K562 (cell line): ENCODE measurements at regions not wholly inside any gene's neighbourhood (a gene's known extent, or its start where the extent isn't known, plus 50 kb on each side); places are given as distances from the start of the nearest gene placed in this dataset.

Experiments used
- CHD2 ChIP-seq: IDR thresholded peaks from 2 replicates; pipeline ENCODE4 v1.6.1; 2011; ENCODE audit warnings: low read depth, low read length
- FOXA1 ChIP-seq: fragments of 450-650 bp; IDR thresholded peaks from 2 replicates; pipeline ENCODE4 v1.6.1; 2016; ENCODE audit warnings: mild to moderate bottlenecking, borderline replicate concordance
- MEF2A ChIP-seq: IDR thresholded peaks from 2 replicates; pipeline ENCODE4 v1.6.1; 2011; ENCODE audit warnings: low read depth, mild to moderate bottlenecking, low read length, moderate library complexity; ENCODE audit not compliant: control insufficient read depth
- NFYB ChIP-seq: IDR thresholded peaks from 2 replicates; pipeline ENCODE4 v1.6.1; 2011; ENCODE audit warnings: mild to moderate bottlenecking, moderate library complexity; ENCODE audit not compliant: insufficient read length; ENCODE audit errors: extremely low read depth
- POLR3A ChIP-seq: IDR thresholded peaks from 2 replicates; pipeline ENCODE4 v1.6.1; 2011; ENCODE audit warnings: borderline replicate concordance, mild to moderate bottlenecking, moderate library complexity; ENCODE audit not compliant: insufficient read length, insufficient read depth; ENCODE audit errors: extremely low read depth
- RAD21 ChIP-seq, 2 experiments: fragments of 250-450 bp in 1 of 2; fragments of 450-650 bp in 1 of 2; sonication (Bioruptor Pico) in 1 of 2; formaldehyde crosslinking in 1 of 2; IDR thresholded peaks in 1 of 2; conservative IDR thresholded peaks in 1 of 2; 2 replicates each; pipeline versions ENCODE4 v1.4.0 to v1.8.0; 2020 to 2022; ENCODE audit warnings: mild to moderate bottlenecking in 2 of 2, moderate library complexity in 1 of 2
- SIX5 ChIP-seq, 2 experiments: IDR thresholded peaks; 2 replicates each; pipeline ENCODE4 v1.6.1; 2011; ENCODE audit warnings: low read length in 2 of 2, borderline replicate concordance in 1 of 2, low read depth in 1 of 2, mild to moderate bottlenecking in 1 of 2, moderate library complexity in 1 of 2; ENCODE audit not compliant: insufficient read depth in 1 of 2
- YY1 ChIP-seq, 3 experiments: IDR thresholded peaks; 2 replicates each; pipeline ENCODE4 v1.6.1; 2011; ENCODE audit warnings: low read length in 2 of 3, mild to moderate bottlenecking in 2 of 3, moderate library complexity in 2 of 3, borderline replicate concordance in 1 of 3, control low read depth in 1 of 3, low read depth in 1 of 3; ENCODE audit not compliant: insufficient read depth in 3 of 3, insufficient replicate concordance in 2 of 3, control insufficient read depth in 1 of 3, insufficient read length in 1 of 3; ENCODE audit errors: extremely low read depth in 1 of 3
- ZSCAN29 ChIP-seq: fragments of 450-650 bp; IDR thresholded peaks from 2 replicates; pipeline ENCODE4 v1.6.1; 2017
- TF ChIP-seq, protein P1 (sequence below), 3 experiments: IDR thresholded peaks in 2 of 3; conservative IDR thresholded peaks in 1 of 3; 2 replicates each; pipeline ENCODE4 v1.5.1; 2011 to 2012; ENCODE audit warnings: low read length in 3 of 3, mild to moderate bottlenecking in 3 of 3, control low read depth in 2 of 3, improper control_type of control experiment in 1 of 3, inconsistent platforms in 1 of 3, low read depth in 1 of 3, mixed read lengths in 1 of 3, moderate library complexity in 1 of 3; ENCODE audit not compliant: insufficient read depth in 2 of 3
- TF ChIP-seq, protein P2 (sequence below): sonication (generic); formaldehyde crosslinking; IDR thresholded peaks from 2 replicates; pipeline ENCODE4 v1.8.0; 2022; ENCODE audit warnings: missing genetic modification reagents, mild to moderate bottlenecking, moderate library complexity, borderline replicate concordance
- TF ChIP-seq, protein P3 (sequence below): fragments of 450-650 bp; conservative IDR thresholded peaks from 2 replicates; pipeline ENCODE4 v1.6.1; 2016; ENCODE audit warnings: missing genetic modification characterization, low read depth, mild to moderate bottlenecking, missing compliant biosample characterization, moderate library complexity
- TF ChIP-seq, protein P4 (sequence below): sonication (generic); formaldehyde crosslinking; IDR thresholded peaks from 2 replicates; pipeline ENCODE4 v1.8.1; 2023; ENCODE audit warnings: mild to moderate bottlenecking, missing genetic modification reagents, moderate library complexity

DNA sequence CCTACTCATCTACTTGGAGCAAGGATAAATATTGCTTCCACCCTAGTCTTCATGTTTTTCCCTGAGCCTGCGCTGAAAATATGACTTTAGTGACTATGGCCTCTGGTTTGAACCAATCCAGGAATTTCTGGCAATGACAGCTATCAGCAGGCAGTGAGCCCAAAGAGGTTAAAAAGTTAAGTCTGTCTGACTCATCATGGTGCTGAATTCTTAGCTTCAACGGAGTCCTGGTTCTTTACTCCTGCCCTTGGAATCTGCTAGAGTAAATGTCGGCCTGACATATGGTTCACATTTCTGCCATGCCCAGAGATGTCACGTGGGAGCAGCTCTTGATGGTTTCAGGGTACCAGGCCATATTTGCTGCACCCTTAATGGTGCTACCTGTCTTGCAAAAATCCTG lies 351.6 kb upstream of the PLXNA2 start:
- TF ChIP-seq, protein P1, sequence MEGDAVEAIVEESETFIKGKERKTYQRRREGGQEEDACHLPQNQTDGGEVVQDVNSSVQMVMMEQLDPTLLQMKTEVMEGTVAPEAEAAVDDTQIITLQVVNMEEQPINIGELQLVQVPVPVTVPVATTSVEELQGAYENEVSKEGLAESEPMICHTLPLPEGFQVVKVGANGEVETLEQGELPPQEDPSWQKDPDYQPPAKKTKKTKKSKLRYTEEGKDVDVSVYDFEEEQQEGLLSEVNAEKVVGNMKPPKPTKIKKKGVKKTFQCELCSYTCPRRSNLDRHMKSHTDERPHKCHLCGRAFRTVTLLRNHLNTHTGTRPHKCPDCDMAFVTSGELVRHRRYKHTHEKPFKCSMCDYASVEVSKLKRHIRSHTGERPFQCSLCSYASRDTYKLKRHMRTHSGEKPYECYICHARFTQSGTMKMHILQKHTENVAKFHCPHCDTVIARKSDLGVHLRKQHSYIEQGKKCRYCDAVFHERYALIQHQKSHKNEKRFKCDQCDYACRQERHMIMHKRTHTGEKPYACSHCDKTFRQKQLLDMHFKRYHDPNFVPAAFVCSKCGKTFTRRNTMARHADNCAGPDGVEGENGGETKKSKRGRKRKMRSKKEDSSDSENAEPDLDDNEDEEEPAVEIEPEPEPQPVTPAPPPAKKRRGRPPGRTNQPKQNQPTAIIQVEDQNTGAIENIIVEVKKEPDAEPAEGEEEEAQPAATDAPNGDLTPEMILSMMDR (IDR thresholded peaks at IDR 0.05 in 2 of 3, conservative IDR thresholded peaks at IDR 0.05 in 1 of 3; ENCODE audit: insufficient read depth in 2 of 3, low read depth in 1 of 3, low read length in 3 of 3) = no peak
- TF ChIP-seq YY1 (IDR thresholded peaks at IDR 0.05; ENCODE audit: borderline replicate concordance in 1 of 3, control insufficient read depth in 1 of 3, extremely low read depth in 1 of 3, insufficient read depth in 3 of 3, insufficient read length in 1 of 3, insufficient replicate concordance in 2 of 3, low read depth in 1 of 3, low read length in 2 of 3) (no peak), POLR3A (no peak), CHD2 (no peak), SIX5 (IDR thresholded peaks at IDR 0.05; ENCODE audit: borderline replicate concordance in 1 of 2, insufficient read depth in 1 of 2, low read depth in 1 of 2, low read length in 2 of 2) (no peak), MEF2A (no peak), FOXA1 (no peak), NFYB (no peak), ZSCAN29 (no peak), RAD21 (CRISPR knock-in tag; conservative IDR thresholded peaks at IDR 0.05 in 1 of 2, IDR thresholded peaks at IDR 0.05 in 1 of 2) (no peak)
- TF ChIP-seq, protein P2, sequence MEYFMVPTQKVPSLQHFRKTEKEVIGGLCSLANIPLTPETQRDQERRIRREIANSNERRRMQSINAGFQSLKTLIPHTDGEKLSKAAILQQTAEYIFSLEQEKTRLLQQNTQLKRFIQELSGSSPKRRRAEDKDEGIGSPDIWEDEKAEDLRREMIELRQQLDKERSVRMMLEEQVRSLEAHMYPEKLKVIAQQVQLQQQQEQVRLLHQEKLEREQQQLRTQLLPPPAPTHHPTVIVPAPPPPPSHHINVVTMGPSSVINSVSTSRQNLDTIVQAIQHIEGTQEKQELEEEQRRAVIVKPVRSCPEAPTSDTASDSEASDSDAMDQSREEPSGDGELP (CRISPR knock-in tag) = no peak
- TF ChIP-seq, protein P3, sequence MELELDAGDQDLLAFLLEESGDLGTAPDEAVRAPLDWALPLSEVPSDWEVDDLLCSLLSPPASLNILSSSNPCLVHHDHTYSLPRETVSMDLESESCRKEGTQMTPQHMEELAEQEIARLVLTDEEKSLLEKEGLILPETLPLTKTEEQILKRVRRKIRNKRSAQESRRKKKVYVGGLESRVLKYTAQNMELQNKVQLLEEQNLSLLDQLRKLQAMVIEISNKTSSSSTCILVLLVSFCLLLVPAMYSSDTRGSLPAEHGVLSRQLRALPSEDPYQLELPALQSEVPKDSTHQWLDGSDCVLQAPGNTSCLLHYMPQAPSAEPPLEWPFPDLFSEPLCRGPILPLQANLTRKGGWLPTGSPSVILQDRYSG = no peak
- TF ChIP-seq, protein P4, sequence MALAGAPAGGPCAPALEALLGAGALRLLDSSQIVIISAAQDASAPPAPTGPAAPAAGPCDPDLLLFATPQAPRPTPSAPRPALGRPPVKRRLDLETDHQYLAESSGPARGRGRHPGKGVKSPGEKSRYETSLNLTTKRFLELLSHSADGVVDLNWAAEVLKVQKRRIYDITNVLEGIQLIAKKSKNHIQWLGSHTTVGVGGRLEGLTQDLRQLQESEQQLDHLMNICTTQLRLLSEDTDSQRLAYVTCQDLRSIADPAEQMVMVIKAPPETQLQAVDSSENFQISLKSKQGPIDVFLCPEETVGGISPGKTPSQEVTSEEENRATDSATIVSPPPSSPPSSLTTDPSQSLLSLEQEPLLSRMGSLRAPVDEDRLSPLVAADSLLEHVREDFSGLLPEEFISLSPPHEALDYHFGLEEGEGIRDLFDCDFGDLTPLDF = no peak
